ENCODE measurements at regions not wholly inside any gene's neighbourhood (a gene's known extent, or its start where the extent isn't known, plus 50 kb on each side); places are given as distances from the start of the nearest gene placed in this dataset.

DNA sequence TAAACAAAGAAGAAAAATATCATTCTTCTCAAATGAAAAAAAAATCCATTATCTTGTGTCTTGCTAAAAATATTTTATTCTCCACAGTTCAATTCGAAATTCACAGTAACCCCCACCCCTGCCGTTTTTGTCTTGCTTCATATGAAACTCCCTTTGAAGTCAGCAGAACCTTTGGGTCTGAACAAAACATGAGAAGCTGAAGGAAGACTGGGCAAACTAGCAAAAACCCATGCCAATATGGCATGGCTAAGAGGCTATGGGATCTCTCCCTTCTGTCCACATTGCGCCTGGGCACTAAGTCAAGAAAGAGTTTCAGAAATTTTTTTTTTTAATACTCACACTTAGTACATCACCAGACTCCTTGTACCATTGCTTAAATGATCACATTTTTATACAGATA lies 136.0 kb upstream of the SMIM31 start:
- Histone ChIP-seq H3K4me3 (ENCODE audit: low read length) (no peak overlapping the region), H3K4me1 (ENCODE audit: control insufficient read depth in 2 of 2, insufficient read depth in 2 of 2, low read length in 2 of 2) (no peaks in the 10 kb centered on the region), H3K27me3 (ENCODE audit: control insufficient read depth in 2 of 2, insufficient read depth in 2 of 2, low read length in 2 of 2) (no peaks in the 10 kb centered on the region), H3K36me3 (ENCODE audit: control insufficient read depth in 2 of 3, insufficient read depth in 3 of 3, low read length in 3 of 3) (no peaks in the 10 kb centered on the region), H3K9me3 (ENCODE audit: control insufficient read depth in 2 of 3, low read length in 3 of 3) (no peaks in the 10 kb centered on the region), H3K27ac (ENCODE audit: low read depth, low read length) (no peak overlapping the region)
- Mint-ChIP-seq H3K4me1 (no peaks in the 10 kb centered on the region), H3K36me3 (no peaks in the 10 kb centered on the region), H3K27ac (no peak overlapping the region), H3K4me3 (no peak overlapping the region), H3K27me3 (peaks cover 0 to 7% (median 0%) of the 10 kb centered on the region in 5 donors), H3K9me3 (peaks cover 0 to 6% (median 0%) of the 10 kb centered on the region in 11 donors)
- ChIA-PET CTCF (interaction anchor here (0.8 kb wide), 1 partner anchor 1334 kb away, joined by 3 read pairs; no protein-coding TSS in a partner anchor), POLR2A (no interaction called here)
- ATAC-seq (no peak), DNase-seq (no peak)
- intact Hi-C loops (cut with micrococcal nuclease): no loop called here

DNA sequence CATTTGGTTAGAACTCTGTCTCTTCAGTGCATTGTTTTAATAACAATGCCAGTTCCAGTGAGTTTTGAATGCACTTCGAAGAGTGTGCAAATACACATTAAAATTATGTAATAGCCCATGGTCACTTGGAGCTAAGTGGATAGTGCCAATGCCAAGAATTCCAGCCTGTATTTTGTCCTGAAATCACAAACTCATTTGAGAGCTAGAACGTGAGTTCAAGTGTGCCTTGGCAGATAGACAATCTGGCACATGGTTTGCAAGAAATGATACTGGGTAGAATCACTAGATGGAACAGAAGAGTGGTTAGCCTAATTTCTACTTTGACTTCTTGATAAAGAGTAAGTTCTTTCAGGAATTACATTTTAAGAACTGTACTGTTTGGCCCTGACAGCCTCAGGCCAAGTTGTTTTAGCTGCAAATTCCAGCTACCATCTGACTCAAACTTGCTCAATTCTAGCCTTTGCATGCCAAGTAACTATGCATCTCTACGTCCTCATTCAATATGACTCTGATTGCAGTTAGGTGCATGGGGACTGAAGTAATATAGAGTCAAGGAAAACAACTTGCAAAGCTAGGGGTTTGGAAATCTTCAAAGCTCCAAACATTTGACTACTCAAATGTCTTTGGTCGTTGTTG lies 131.9 kb upstream of the SMIM31 start:
- Histone ChIP-seq H3K27ac (ENCODE audit: low read depth, low read length) (no peak overlapping the region), H3K4me1 (ENCODE audit: control insufficient read depth in 2 of 2, insufficient read depth in 2 of 2, low read length in 2 of 2) (no peaks in the 10 kb centered on the region), H3K27me3 (ENCODE audit: control insufficient read depth in 2 of 2, insufficient read depth in 2 of 2, low read length in 2 of 2) (no peaks in the 10 kb centered on the region), H3K4me3 (ENCODE audit: low read length) (no peak overlapping the region), H3K36me3 (ENCODE audit: control insufficient read depth in 2 of 3, insufficient read depth in 3 of 3, low read length in 3 of 3) (no peaks in the 10 kb centered on the region), H3K9me3 (ENCODE audit: control insufficient read depth in 2 of 3, low read length in 3 of 3) (peaks cover 0 to 4% (median 0%) of the 10 kb centered on the region in 3 experiments)
- intact Hi-C loops (cut with micrococcal nuclease): no loop called here
- no peak for ATAC-seq
- Mint-ChIP-seq H3K36me3 (no peaks in the 10 kb centered on the region), H3K4me1 (no peaks in the 10 kb centered on the region), H3K27ac (no peak overlapping the region), H3K27me3 (peaks cover 0 to 5% (median 0%) of the 10 kb centered on the region in 5 donors), H3K4me3 (no peak overlapping the region), H3K9me3 (peaks cover 0 to 26% (median 8%) of the 10 kb centered on the region in 11 donors)
- no peak for DNase-seq
- POLR2A ChIA-PET: no interaction called here
- CTCF ChIA-PET: no interaction called here

DNA sequence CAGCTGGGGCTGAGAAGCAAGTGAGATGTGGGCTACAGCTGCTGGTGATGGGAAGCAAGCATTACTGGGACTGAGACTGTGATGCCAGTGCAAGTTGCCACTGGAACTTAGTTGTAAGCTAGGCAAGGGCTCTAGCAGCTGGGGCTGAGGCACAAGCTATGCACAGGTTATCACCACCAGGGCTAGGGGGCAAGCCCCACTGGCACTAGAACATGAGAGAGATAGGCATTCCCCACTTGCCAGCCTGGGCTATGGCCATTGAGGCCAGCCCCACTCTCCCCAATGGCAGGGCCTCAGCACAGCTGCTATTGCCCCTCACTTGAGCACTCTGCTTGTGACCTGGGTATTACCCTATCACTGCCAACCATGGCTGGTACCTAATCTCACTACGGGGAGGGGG lies 130.8 kb upstream of the SMIM31 start:
- ChIA-PET POLR2A (no interaction called here), CTCF (no interaction called here)
- Histone ChIP-seq H3K4me3 (ENCODE audit: low read length) (no peak overlapping the region), H3K27me3 (ENCODE audit: control insufficient read depth in 2 of 2, insufficient read depth in 2 of 2, low read length in 2 of 2) (no peaks in the 10 kb centered on the region), H3K36me3 (ENCODE audit: control insufficient read depth in 2 of 3, insufficient read depth in 3 of 3, low read length in 3 of 3) (no peaks in the 10 kb centered on the region), H3K4me1 (ENCODE audit: control insufficient read depth in 2 of 2, insufficient read depth in 2 of 2, low read length in 2 of 2) (no peaks in the 10 kb centered on the region), H3K9me3 (ENCODE audit: control insufficient read depth in 2 of 3, low read length in 3 of 3) (peaks cover 0 to 4% (median 0%) of the 10 kb centered on the region in 3 experiments), H3K27ac (ENCODE audit: low read depth, low read length) (no peak overlapping the region)
- Mint-ChIP-seq H3K9me3 (peaks cover 0 to 31% (median 8%) of the 10 kb centered on the region in 11 donors), H3K27me3 (peaks cover 0 to 5% (median 0%) of the 10 kb centered on the region in 5 donors), H3K4me3 (no peak overlapping the region), H3K27ac (no peak overlapping the region), H3K36me3 (no peaks in the 10 kb centered on the region), H3K4me1 (no peaks in the 10 kb centered on the region)
- ATAC-seq: no peak
- DNase-seq: no peak
- intact Hi-C loops (cut with micrococcal nuclease): no loop called here

DNA sequence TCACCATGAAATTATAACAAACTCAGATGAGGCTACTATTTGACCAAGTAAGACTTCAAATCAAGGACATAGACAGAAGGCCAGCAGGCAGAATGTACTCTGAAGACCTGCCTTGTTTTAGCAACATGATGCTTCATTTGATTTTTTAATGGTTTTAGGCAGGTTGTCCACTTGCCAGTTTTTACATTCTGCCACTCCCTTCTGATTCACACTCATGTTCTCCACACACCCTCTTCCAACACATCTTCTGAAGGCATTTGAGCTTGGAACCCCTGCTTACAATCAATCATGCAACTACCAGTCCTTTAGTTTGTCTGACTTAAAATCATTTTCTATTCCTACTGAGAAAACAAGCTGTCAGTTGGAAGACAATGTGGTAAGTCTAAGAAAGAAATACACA lies 114.9 kb upstream of the SMIM31 start:
- Histone ChIP-seq H3K36me3 (ENCODE audit: control insufficient read depth in 2 of 3, insufficient read depth in 3 of 3, low read length in 3 of 3) (no peaks in the 10 kb centered on the region), H3K9me3 (ENCODE audit: control insufficient read depth in 2 of 3, low read length in 3 of 3) (no peaks in the 10 kb centered on the region), H3K4me3 (ENCODE audit: low read length) (no peak overlapping the region), H3K27ac (ENCODE audit: low read depth, low read length) (no peak overlapping the region), H3K4me1 (ENCODE audit: control insufficient read depth in 2 of 2, insufficient read depth in 2 of 2, low read length in 2 of 2) (no peaks in the 10 kb centered on the region), H3K27me3 (ENCODE audit: control insufficient read depth in 2 of 2, insufficient read depth in 2 of 2, low read length in 2 of 2) (no peaks in the 10 kb centered on the region)
- ATAC-seq (no peak), DNase-seq (no peak)
- H3K4me3 Mint-ChIP-seq: no peak overlapping the region
- H3K36me3 Mint-ChIP-seq: no peaks in the 10 kb centered on the region
- peaks cover 0 to 1% (median 0%) of the 10 kb centered on the region in 7 donors for H3K4me1 Mint-ChIP-seq
- peaks cover 0 to 2% (median 0%) of the 10 kb centered on the region in 11 donors for H3K9me3 Mint-ChIP-seq
- intact Hi-C loops (cut with micrococcal nuclease): no loop called here
- no peak overlapping the region for H3K27ac Mint-ChIP-seq
- no peaks in the 10 kb centered on the region for H3K27me3 Mint-ChIP-seq
- ChIA-PET CTCF (no interaction called here), POLR2A (no interaction called here)

DNA sequence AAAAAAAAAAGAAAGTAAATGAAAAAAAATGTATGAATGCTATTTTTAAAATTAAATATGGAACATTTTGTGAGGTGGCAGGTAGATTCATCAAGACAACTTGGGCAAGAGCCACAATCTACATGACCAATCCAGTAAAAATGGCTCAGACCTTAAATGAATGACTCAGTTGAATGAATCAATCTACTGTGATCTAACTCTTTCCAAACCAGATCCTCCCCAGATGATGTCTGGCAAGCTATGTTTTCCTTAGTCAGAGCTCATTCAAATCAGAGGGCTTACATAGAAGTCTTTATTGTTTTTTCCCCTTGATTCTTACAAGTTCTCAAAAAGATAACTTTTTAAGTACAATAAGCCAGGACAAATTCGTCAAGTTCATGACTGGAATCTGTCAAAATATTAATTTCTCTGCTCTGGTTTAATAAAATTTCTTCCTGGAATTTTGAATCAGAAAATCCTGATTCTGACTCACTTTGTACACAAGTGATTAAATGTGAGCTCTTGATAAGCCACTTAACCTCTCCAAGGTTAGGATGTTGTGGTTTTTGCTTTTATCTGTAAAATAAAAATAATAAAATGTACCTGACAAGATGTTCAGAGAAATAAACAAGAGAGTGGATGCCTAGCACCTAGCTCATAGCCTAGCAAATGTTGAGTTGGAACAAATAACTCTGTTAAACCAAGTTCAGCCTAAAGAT lies 105.6 kb upstream of the SMIM31 start:
- H3K4me1 Mint-ChIP-seq: no peaks in the 10 kb centered on the region
- no peak for ATAC-seq
- Histone ChIP-seq H3K27me3 (ENCODE audit: control insufficient read depth in 2 of 2, insufficient read depth in 2 of 2, low read length in 2 of 2) (no peaks in the 10 kb centered on the region), H3K4me1 (ENCODE audit: control insufficient read depth in 2 of 2, insufficient read depth in 2 of 2, low read length in 2 of 2) (no peaks in the 10 kb centered on the region), H3K9me3 (ENCODE audit: control insufficient read depth in 2 of 3, low read length in 3 of 3) (no peaks in the 10 kb centered on the region), H3K4me3 (ENCODE audit: low read length) (no peak overlapping the region), H3K27ac (ENCODE audit: low read depth, low read length) (no peak overlapping the region), H3K36me3 (ENCODE audit: control insufficient read depth in 2 of 3, insufficient read depth in 3 of 3, low read length in 3 of 3) (no peaks in the 10 kb centered on the region)
- H3K36me3 Mint-ChIP-seq: peaks cover 0 to 3% (median 0%) of the 10 kb centered on the region in 5 donors
- H3K27ac Mint-ChIP-seq: no peak overlapping the region
- intact Hi-C loops (cut with micrococcal nuclease): no loop called here
- H3K9me3 Mint-ChIP-seq: peaks cover 0 to 8% (median 1%) of the 10 kb centered on the region in 11 donors
- CTCF ChIA-PET: no interaction called here
- H3K4me3 Mint-ChIP-seq: no peak overlapping the region
- H3K27me3 Mint-ChIP-seq: peaks cover 0 to 7% (median 0%) of the 10 kb centered on the region in 5 donors
- DNase-seq: no peak
- POLR2A ChIA-PET: no interaction called here

DNA sequence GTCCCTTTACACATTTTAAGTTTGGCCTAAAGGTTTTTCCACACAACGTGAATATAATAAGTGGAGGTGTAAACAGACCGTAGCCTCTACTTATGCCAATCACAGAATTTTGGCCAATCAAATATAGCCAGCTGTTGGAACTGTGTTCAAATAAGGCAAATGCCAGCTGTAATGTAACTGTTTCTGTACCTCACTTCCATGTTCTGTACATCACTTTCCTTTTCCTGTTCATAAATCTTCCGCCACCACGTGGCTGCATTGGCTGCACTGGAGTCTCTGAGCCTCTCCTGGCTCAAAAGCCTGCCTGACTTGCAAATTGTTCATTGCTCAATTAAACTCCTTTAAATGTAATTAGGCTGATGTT lies 105.1 kb upstream of the SMIM31 start:
- H3K27me3 Mint-ChIP-seq: peaks cover 0 to 7% (median 0%) of the 10 kb centered on the region in 5 donors
- Histone ChIP-seq H3K27me3 (ENCODE audit: control insufficient read depth in 2 of 2, insufficient read depth in 2 of 2, low read length in 2 of 2) (no peaks in the 10 kb centered on the region), H3K9me3 (ENCODE audit: control insufficient read depth in 2 of 3, low read length in 3 of 3) (no peaks in the 10 kb centered on the region), H3K4me3 (ENCODE audit: low read length) (no peak overlapping the region), H3K36me3 (ENCODE audit: control insufficient read depth in 2 of 3, insufficient read depth in 3 of 3, low read length in 3 of 3) (no peaks in the 10 kb centered on the region), H3K27ac (ENCODE audit: low read depth, low read length) (no peak overlapping the region), H3K4me1 (ENCODE audit: control insufficient read depth in 2 of 2, insufficient read depth in 2 of 2, low read length in 2 of 2) (no peaks in the 10 kb centered on the region)
- ChIA-PET CTCF (no interaction called here), POLR2A (no interaction called here)
- ATAC-seq (no peak), DNase-seq (no peak)
- H3K27ac Mint-ChIP-seq: no peak overlapping the region
- H3K36me3 Mint-ChIP-seq: peaks cover 0 to 3% (median 0%) of the 10 kb centered on the region in 5 donors
- H3K9me3 Mint-ChIP-seq: peaks cover 0 to 8% (median 1%) of the 10 kb centered on the region in 11 donors
- no peaks in the 10 kb centered on the region for H3K4me1 Mint-ChIP-seq
- H3K4me3 Mint-ChIP-seq: no peak overlapping the region
- intact Hi-C loops (cut with micrococcal nuclease): no loop called here

DNA sequence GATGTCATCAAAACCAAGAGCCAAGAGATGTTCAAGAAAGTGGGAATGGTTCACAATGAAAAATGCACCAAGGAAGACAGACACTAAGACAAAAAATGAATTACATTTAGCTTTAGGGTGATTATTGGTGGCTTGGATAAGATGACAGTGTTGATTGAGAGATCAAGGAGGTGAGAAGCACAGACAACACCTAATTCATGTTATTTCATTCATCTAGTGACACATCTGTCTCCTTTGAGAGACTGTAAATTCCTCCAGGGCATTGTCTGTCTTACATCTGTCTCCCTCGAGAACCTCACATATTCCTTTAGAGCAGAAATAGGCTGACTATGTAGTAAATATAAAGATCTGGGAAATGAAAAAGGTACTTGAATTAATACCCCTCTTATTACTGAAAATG lies 94.2 kb upstream of the SMIM31 start:
- Histone ChIP-seq H3K36me3 (ENCODE audit: control insufficient read depth in 2 of 3, insufficient read depth in 3 of 3, low read length in 3 of 3) (no peaks in the 10 kb centered on the region), H3K4me1 (ENCODE audit: control insufficient read depth in 2 of 2, insufficient read depth in 2 of 2, low read length in 2 of 2) (no peaks in the 10 kb centered on the region), H3K4me3 (ENCODE audit: low read length) (no peak overlapping the region), H3K9me3 (ENCODE audit: control insufficient read depth in 2 of 3, low read length in 3 of 3) (no peaks in the 10 kb centered on the region), H3K27me3 (ENCODE audit: control insufficient read depth in 2 of 2, insufficient read depth in 2 of 2, low read length in 2 of 2) (no peaks in the 10 kb centered on the region), H3K27ac (ENCODE audit: low read depth, low read length) (no peak overlapping the region)
- no peak overlapping the region for H3K27ac Mint-ChIP-seq
- H3K4me1 Mint-ChIP-seq: no peaks in the 10 kb centered on the region
- H3K9me3 Mint-ChIP-seq: peaks cover 3 to 19% (median 9%) of the 10 kb centered on the region in 11 donors
- DNase-seq: no peak
- CTCF ChIA-PET: no interaction called here
- POLR2A ChIA-PET: no interaction called here
- intact Hi-C loops (cut with micrococcal nuclease): no loop called here
- no peak overlapping the region for H3K4me3 Mint-ChIP-seq
- H3K27me3 Mint-ChIP-seq: peaks cover 0 to 8% (median 2%) of the 10 kb centered on the region in 5 donors
- ATAC-seq: no peak
- H3K36me3 Mint-ChIP-seq: no peaks in the 10 kb centered on the region
